ENCODE measurements at regions not wholly inside any gene's neighbourhood (a gene's known extent, or its start where the extent isn't known, plus 50 kb on each side); places are given as distances from the start of the nearest gene placed in this dataset.

DNA sequence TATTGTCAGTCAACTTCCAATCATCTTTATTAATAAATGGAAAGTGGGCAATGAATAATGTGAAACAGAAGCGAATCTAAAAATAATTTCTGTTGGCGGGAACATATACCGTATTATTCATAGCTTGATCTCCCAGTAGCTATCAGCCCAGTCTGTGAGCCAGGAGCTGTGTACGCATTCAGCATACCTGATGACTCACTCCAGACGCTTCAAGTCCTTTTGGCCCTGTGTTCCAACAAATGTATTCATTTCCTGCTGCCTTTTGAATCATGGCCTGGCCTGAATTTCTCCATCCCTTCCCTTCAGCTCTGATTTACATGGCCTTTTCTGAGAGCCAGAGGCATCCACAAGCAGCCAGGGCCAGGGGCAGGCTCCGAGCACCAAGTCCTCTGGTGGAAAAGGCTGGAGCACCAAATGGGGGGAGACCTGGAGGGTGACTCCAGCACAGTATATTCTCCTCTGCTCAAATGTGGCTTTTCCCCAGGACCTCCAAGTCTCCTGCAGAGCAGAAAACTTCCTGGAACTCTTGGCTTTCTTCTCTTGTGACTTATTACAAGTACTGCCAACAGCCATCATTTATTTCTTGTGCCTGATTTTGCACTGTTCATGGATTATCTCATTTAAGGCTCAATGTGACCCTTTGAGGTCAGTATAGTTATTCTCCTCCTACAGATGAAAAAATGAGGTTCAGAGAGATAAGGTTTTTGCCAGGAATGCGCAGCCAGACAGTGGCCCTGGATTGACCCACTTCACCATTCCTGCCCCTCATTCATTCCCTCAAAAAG lies 108.7 kb downstream of the EN1 start:
- no peak for DNase-seq (ENCODE audit: low read depth in 3 of 3, low spot score in 1 of 3)

DNA sequence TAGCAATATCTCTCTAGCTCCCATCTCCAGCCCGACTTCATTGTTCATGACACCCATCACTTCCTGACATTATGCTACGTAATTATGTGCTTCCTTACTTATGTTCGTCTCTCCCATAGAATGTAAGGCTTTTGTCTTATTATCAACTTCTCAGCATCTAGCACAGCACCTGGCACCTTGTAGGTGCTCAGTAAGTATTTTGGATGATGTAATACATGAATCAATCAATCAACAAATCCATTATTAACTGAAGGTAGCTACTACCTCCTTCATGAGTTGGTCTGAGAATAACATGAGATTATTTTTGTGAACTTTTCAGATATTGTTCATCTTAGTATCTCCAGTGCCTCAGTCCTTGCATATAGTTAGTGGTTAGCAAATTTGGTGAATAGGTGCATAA lies 109.3 kb downstream of the EN1 start:
- DNase-seq (ENCODE audit: low read depth in 3 of 3, low spot score in 1 of 3), result no peak

DNA sequence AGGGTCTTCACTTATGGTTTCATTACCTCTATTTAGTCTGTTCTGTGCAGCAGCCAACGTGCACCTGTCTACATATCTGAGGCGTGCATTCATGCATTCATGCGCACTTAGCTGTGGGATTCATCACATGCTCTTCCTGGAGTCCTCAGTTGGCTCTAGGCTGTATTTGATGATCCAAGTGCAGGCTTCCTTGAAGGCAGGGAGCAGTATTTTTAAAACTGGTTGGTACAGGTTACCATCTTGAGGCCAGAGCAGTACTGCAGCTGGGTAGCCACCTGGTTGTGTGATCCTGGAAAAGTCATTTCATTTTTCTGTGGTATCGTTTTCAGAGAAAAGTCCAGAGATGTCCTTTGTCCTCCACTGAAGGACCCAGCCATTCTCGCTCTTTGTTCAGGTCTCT lies 109.8 kb downstream of the EN1 start:
- no peak for DNase-seq (ENCODE audit: low read depth in 3 of 3, low spot score in 1 of 3)

DNA sequence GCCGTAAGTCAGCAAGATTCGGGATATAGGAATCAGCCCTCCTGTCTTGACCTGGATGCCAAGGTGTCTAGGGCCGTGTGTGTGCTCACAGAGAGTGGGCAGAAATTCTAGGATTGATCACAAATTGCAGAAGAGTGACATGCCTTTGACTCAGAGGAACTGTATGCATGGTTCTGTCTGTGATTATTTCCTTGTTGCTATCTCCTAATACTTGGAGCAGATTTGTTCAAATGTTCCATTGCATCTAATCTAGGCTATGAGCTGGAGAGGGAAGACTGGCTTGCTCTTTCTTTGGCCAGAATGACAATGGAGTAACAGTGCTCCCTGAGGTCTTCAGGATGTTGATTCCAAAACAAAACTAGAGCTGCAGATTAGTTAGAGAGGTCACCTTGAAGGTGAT lies 115.0 kb downstream of the EN1 start:
- no peak for DNase-seq (ENCODE audit: low read depth in 3 of 3, low spot score in 1 of 3)

DNA sequence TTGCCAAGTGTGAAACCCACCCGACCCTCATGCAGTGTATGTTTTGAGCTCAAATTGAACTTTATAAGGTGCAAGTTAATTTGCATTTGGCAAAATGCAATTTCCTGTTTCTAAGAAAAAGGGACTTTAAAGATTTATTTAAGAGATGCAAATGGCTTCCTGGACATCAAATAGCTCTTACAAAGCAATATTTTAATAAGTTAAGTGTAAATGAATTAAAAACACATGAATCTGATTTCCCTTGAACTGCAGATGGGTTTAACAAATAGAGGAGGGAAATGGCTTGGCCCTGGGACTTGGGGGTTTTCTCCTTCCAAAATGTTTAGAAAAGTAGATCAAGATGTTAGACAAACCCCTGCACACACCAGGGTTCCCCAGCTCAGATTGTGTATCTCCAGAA lies 116.0 kb downstream of the EN1 start:
- DNase-seq (ENCODE audit: low read depth in 3 of 3, low spot score in 1 of 3), result no peak

DNA sequence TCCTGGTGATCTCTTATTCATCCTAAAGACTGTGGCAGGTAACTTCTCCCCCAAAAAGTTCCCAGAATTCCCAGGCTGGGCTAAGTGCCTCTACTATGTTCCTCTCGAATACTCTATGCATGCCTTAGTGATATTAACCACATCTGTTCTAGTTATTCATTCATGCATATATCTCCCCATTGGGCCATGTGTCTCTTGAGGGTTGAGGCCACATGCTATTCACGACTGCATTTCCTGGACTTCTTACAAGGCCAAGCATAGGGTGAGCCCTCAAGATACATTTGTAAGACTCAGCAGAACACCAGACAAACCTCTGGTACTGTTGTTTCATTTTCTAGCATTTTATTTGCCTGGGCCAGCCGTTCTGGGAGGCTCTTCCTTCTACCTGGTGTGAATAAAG lies 117.0 kb downstream of the EN1 start:
- no peak for DNase-seq (ENCODE audit: low read depth in 3 of 3, low spot score in 1 of 3)

DNA sequence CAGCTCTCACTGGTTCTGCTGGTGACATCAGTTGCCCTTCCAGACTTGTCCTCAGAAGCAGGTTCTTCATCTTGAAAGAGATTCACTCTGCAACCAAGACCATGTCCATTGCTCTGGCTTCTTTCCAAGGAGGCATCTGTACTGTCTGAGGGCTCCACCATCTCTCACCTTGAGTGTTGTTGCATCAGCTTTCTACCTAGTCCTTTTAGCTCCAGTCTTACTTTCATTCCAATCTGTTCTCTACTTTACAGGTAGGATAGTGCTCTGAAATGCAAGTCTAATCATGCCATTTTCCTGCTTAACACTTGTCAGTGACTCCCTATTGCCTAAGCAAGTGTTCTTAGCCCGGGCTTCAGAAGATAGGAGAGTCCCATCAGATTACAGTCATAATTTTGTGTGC lies 117.7 kb downstream of the EN1 start:
- DNase-seq (ENCODE audit: low read depth in 3 of 3, low spot score in 1 of 3), result no peak

DNA sequence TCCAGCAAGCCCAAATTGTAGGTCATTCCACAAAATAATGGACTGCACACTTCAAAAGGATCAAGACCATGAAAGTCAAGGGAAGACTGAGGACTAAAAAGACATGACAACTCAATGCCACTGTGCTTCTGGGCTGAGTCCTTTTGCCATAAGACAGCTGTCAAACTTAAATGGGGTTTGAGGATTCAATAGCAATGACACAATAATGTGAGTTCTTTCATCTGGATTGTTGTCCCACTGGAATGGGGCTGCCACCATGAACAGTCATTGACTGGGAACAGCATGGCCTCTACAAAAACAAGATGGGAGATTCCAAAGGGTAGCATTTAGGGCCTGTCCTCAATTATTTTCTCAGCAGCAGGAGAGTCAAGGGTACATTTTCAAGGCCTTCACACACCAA lies 118.5 kb downstream of the EN1 start:
- no peak for DNase-seq (ENCODE audit: low read depth in 3 of 3, low spot score in 1 of 3)

DNA sequence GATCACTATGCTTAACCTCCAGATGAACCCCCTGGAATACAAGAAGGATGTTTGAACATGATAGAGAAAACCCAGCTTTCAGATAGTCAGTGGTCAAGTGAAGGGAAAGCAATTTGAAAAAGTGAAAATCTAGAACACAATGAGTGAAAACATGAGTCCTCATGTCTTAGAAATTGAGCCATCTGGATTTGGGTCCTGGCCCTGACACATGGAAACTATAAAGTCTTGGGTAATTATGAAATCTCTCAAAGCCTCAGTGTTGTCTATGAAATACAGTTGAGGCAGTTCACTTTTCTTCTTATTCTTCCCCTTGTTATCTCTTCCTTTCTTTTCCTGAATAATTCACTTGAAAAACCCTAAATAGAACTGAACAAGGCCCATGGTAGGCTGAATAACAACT lies 120.6 kb downstream of the EN1 start:
- no peak for DNase-seq (ENCODE audit: low read depth in 3 of 3, low spot score in 1 of 3)

DNA sequence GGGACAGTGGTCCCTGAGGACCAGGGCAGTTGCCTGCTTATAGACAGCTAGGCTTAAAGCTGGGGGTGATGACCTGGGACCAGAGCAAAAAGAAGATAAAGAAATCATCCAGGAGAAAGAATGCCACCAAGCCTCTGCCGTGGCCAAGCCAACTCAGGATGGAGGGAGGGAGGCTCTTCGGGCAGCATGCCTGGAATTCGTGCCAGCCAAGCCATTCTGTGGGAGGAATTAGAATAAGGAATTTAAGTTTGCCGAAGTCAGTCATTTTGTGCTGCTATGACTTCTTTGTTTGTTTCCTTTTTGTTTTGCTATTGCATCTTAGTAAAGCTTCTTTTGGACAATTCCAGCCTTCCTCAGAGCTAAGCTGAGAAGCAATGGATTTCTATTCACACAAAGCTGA lies 124.1 kb downstream of the EN1 start:
- no peak for DNase-seq (ENCODE audit: low read depth in 3 of 3, low spot score in 1 of 3)

DNA sequence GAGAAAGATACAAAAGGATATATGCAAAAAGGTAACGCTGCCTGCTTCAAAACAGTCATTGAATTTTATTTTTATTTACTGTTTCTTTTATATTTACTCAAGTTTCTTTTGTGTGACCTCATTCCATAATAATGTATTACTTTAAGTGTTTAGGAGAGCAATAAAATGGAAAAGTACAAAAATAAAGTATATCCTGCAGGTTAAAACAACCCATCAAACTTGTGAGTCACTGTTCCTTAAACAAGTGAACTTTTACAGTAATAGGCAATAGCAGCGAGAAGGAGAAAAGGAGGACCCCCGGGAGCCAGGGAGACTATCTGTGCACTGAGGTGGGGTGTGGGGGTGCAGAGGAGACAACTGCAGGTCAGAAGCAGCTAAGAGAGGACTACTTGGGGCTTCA lies 124.5 kb downstream of the EN1 start:
- no peak for DNase-seq (ENCODE audit: low read depth in 3 of 3, low spot score in 1 of 3)

DNA sequence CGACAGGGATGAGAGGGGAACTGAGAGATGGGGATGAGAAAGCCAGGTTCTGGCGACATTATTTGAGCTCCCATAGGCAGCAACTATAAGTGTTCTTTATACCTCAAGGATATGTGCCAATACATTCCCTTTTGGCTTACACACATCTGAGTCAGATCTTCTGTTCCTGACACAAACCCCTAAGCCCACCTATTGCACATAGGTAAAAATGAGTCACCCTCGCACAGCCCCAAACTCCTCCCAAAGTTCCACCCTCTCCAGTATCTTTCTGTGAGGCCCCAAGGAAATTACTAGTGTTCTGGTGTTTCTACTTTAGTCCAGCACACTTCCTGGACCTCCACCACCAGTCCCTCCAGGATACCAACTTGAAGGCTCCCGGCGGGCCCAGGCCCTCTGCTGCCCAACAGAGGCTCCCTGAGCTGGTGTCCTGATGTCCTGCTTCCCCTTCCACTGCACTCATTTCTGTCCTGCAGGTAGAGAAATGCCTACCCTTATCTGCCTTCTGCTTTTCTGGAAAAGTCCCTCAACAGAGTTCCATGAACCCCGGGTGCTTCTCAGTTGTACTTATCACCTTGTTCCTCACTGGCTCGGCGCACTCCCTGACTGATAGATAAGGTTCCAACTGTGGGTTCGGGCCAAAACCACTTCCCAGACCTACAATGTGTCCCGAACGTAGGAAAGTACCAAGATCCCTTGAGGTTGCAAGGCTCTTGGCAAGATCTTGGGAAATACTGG lies 125.5 kb downstream of the EN1 start:
- DNase-seq (ENCODE audit: low read depth in 3 of 3, low spot score in 1 of 3), result no peak

DNA sequence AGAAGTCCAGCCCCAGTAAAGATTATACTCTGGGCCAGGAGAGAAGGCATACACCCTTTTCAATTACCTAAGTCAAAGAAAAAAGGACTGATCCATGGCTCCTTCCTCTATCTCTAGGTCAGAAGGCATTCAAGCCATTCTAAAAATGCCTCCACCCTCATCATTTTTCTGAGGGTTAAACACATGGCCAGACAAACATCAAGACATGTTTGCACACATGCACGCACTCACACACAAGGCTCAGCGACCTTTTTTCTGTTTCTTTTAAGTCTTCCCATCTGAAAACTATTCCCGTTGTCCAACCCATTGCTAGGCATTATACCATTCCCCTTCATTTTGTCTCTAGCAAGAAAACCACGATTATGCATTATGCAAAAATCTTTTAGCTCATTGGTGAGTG lies 126.6 kb downstream of the EN1 start:
- DNase-seq (ENCODE audit: low read depth in 3 of 3, low spot score in 1 of 3), result no peak

DNA sequence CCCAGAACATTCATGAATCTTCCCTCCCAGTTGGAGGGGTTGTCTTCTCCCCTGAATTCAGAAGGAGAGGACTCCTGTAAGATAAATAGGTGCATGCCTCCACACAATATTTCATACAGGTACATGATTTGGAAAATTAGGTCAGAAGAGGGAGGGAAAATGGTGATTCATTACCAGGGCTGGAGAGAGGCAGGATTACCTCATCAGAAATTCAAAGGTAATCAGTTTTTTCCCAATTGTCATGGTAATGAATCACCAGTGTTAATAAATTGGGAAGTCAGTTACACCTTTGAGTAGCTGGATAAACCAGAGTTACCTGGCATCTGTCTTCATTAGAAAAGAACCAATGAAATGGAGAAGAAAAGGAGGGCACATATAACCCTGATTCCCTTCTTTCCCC lies 128.5 kb downstream of the EN1 start:
- DNase-seq (ENCODE audit: low read depth in 3 of 3, low spot score in 1 of 3), result no peak

DNA sequence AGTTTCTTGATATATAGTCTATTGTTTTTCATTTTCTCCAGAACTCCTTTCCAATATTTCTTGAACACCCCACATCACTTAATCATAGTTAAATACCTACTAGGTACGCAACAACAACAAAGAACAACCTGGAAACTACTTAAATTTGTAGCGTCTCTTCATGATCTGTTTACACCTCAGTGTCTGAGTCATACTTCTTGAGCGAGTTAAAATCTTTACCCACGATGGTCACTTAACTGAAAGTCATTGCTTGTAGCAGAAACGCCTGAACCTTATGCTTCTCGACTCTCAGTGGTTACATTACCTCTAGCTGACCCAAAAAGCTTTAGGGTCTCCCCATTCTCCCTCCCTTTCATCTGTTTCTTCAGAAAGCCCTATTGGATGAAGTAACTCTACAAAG lies 131.3 kb downstream of the EN1 start:
- DNase-seq (ENCODE audit: low read depth in 3 of 3, low spot score in 1 of 3), result no peak

DNA sequence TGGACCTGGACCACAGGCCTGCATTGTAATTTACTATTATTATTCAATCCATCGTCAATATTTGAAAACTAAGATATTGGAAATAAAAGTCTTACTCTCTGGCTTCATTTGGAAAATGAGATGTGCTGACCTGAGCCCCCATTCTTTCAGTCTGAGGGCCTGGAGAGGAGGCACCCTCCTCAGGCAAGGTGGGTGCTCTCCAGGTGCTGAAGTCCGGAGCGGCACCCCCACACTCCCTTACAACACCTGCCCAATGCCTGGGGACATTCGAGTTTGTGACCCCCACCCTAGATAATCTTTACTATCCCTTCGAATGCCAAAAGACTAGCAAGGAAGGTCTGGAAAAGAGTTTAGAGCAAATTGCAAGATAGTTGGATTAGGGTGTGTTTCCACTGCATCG lies 133.3 kb downstream of the EN1 start:
- DNase-seq (ENCODE audit: low read depth in 3 of 3, low spot score in 1 of 3), result no peak

DNA sequence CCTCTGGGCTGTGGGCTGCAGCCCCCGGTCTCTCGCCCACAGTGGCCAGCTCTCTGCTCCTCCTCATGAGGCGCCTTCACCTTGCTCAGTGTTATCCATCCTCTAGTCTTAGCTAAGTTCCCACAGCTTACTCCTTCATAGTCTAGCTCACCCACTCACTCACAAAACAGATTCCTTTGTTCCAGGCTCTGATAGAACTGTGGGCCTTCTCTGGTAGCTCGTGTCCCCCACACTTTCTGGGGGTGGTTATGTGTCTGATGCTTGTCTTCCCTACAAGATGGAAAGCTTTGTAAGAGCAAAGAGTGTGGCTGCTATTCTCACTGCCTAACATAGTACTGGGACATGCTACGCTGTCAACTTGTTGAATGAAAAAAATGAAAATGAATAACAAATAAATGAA lies 135.8 kb downstream of the EN1 start:
- no peak for DNase-seq (ENCODE audit: low read depth in 3 of 3, low spot score in 1 of 3)

DNA sequence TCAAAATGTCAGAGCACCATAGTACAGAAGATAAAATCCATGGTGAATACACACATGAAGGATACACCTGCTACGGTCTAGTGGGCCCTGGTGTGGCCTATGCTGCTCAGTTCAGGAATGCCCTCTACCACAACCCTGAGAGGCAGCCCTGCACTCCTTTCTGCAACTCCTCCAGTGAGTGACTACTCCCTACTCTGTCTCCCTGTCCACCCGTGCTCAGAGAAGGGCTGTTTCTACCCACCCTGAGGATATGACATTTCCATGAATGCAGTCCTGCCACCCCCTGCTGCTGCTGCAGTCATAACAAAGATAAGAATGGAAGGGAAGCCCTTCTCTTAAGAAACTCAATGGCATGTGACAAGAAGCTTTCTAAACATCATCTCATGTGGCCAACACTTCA lies 137.0 kb downstream of the EN1 start:
- DNase-seq (ENCODE audit: low read depth in 3 of 3, low spot score in 1 of 3), result no peak

DNA sequence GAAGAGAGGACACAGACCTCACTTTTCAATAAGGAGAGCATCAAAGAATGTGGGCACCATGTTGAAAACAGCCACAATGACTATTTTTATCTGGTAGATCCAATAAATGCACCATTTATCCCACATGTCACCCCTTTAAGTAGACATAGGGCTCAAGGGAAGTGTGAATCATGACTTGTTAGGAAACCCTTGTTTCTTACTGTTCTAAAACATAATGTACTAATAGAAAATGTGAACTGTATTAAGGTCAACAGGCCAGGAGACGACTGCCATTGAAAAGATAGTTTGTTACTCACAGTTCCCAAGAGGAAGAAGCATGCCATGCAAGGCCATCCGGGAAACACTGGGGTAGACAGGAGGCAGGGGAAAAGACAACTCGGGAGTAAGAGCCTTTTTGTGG lies 137.7 kb downstream of the EN1 start:
- no peak for DNase-seq (ENCODE audit: low read depth in 3 of 3, low spot score in 1 of 3)

DNA sequence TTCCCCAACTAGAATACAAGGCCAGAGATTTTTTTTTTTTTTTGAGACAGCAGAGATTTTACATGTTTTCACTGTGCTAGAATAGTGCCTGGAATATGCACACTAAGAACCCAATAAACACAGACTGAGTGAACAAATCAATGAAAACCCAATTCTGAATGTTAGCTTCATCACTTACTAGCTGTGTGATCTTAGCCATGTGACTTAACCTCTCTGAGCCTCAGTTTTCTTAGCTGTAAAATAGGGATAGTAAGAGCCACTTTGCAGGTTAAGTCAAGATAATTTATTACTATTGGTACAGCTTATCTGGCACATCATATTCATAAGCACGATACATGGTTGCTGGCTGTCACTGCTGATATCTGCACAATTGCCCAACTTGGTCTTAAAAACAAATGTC lies 140.6 kb downstream of the EN1 start:
- no peak for DNase-seq (ENCODE audit: low read depth in 3 of 3, low spot score in 1 of 3)

DNA sequence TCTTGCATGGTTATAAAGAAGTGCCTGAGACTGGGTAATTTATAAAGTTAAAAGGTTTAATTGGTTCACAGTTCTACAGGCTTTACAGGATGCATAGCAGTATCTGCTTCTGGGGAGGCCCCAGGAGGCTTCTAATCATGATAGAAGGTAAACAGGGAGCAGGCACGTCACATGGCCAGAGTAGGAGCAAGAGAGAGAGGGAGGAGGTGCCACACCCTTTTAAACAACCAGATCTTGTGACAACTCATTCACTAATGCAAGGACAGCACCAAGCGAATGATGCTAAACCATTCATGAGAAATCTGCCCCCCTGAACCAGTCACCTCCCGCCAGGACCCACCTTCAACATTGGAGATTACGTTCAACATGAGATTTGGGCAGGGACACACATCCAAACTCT lies 141.1 kb downstream of the EN1 start:
- DNase-seq (ENCODE audit: low read depth in 3 of 3, low spot score in 1 of 3), result no peak

DNA sequence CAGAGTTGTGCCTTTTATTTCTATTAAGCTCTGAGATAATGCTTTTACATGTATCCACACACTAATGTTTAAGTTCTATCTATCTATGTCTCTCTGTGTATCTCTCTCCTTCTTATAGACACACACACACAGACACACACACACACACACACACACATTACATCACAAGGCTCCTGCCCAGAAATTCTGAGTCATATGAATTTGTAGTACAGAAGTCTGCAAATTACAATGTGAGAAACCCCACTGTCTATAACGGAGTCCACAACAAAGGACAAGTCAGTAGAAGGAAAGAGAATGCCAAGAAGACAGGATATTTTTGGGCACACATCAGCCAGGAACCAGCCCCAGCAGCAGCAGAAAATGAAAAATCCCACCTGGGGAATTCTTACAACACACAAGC lies 142.4 kb downstream of the EN1 start:
- no peak for DNase-seq (ENCODE audit: low read depth in 3 of 3, low spot score in 1 of 3)

Measured in stimulated activated CD4-positive, alpha-beta T cell treated with anti-CD3 and anti-CD28 coated beads, TNF-alpha, amount 100 ng/mL, for 1 hour (primary cell).